NCI-H1092 (cell line): ENCODE measurements at regions not wholly inside any gene's neighbourhood (a gene's known extent, or its start where the extent isn't known, plus 50 kb on each side); places are given as distances from the start of the nearest gene placed in this dataset.

ENCODE experiments used
- DNase-seq: peaks from one replicate; lab custom pipeline; 2025; lab: John Stamatoyannopoulos, UW

- DNase-seq = no peak
Observed at GRCh38 chr4:81667539-81667938, 195.8 kb upstream of the RASGEF1B start.

- DNase-seq = no peak
Observed at GRCh38 chr4:81666491-81666890, 194.8 kb upstream of the RASGEF1B start.

- no peak for DNase-seq
Observed at GRCh38 chr4:81665649-81666048, 193.9 kb upstream of the RASGEF1B start.

- no peak for DNase-seq
Observed at GRCh38 chr4:81665045-81665444, 193.3 kb upstream of the RASGEF1B start.

- DNase-seq = no peak
Observed at GRCh38 chr4:81664079-81664478, 192.4 kb upstream of the RASGEF1B start.

- DNase-seq = no peak
Observed at GRCh38 chr4:81663368-81663767, 191.7 kb upstream of the RASGEF1B start.

- DNase-seq = no peak
Observed at GRCh38 chr4:81659051-81659450, 187.3 kb upstream of the RASGEF1B start.

GRCh38 chr4:81652069-81652478, 180.4 kb upstream of the RASGEF1B start:
- DNase-seq = no peak

- no peak for DNase-seq
Observed at GRCh38 chr4:81651243-81651899, 179.7 kb upstream of the RASGEF1B start.

GRCh38 chr4:81650606-81651242, 179.0 kb upstream of the RASGEF1B start:
- DNase-seq = peak; percentile 78

GRCh38 chr4:81648576-81649275, 177.0 kb upstream of the RASGEF1B start:
- DNase-seq = peak; percentile 30

- no peak for DNase-seq
Observed at GRCh38 chr4:81647388-81647787, 175.7 kb upstream of the RASGEF1B start.

GRCh38 chr4:81642543-81642942, 170.8 kb upstream of the RASGEF1B start:
- DNase-seq = no peak

- no peak for DNase-seq
Observed at GRCh38 chr4:81639248-81639647, 167.5 kb upstream of the RASGEF1B start.

- DNase-seq = no peak
Observed at GRCh38 chr4:81638698-81639097, 167.0 kb upstream of the RASGEF1B start.

GRCh38 chr4:81635739-81636138, 164.0 kb upstream of the RASGEF1B start:
- no peak for DNase-seq

GRCh38 chr4:81634766-81635549, 163.3 kb upstream of the RASGEF1B start:
- DNase-seq = no peak

- DNase-seq = no peak
Observed at GRCh38 chr4:81634165-81634564, 162.5 kb upstream of the RASGEF1B start.

GRCh38 chr4:81632581-81633299, 161.0 kb upstream of the RASGEF1B start:
- DNase-seq = no peak

- no peak for DNase-seq
Observed at GRCh38 chr4:81631958-81632441, 160.3 kb upstream of the RASGEF1B start.

GRCh38 chr4:81629366-81629765, 157.7 kb upstream of the RASGEF1B start:
- no peak for DNase-seq

- DNase-seq = no peak
Observed at GRCh38 chr4:81628489-81628888, 156.8 kb upstream of the RASGEF1B start.
